ENCODE measurements at regions not wholly inside any gene's neighbourhood (a gene's known extent, or its start where the extent isn't known, plus 50 kb on each side); places are given as distances from the start of the nearest gene placed in this dataset.

GRCh38 chr1:103424650-103425049 lies 100.8 kb upstream of the RNPC3 start:
- H3K4me1 ChIP-seq (ENCODE audit: control insufficient read depth, insufficient read depth, low read length): no peaks in the 10 kb centered on the region
- no peaks in the 10 kb centered on the region for H3K36me3 ChIP-seq (ENCODE audit: control insufficient read depth, insufficient read depth, low read length)
- no peak overlapping the region for H3K4me3 ChIP-seq (ENCODE audit: low read depth, low read length)
- H3K9ac ChIP-seq (ENCODE audit: low read length): no peak overlapping the region
- no peaks in the 10 kb centered on the region for H3K27me3 ChIP-seq (ENCODE audit: control insufficient read depth, insufficient read depth, low read length)
- no peak overlapping the region for H3K27ac ChIP-seq (ENCODE audit: low read depth, low read length)
- H3K9me3 ChIP-seq (ENCODE audit: control insufficient read depth, insufficient read depth, low read depth, low read length): no peaks in the 10 kb centered on the region

- no peak overlapping the region for H3K9ac ChIP-seq (ENCODE audit: low read length)
- no peaks in the 10 kb centered on the region for H3K36me3 ChIP-seq (ENCODE audit: control insufficient read depth, insufficient read depth, low read length)
- H3K4me1 ChIP-seq (ENCODE audit: control insufficient read depth, insufficient read depth, low read length): no peaks in the 10 kb centered on the region
- no peak overlapping the region for H3K27ac ChIP-seq (ENCODE audit: low read depth, low read length)
- H3K4me3 ChIP-seq (ENCODE audit: low read depth, low read length): no peak overlapping the region
- H3K9me3 ChIP-seq (ENCODE audit: control insufficient read depth, insufficient read depth, low read depth, low read length): no peaks in the 10 kb centered on the region
- no peaks in the 10 kb centered on the region for H3K27me3 ChIP-seq (ENCODE audit: control insufficient read depth, insufficient read depth, low read length)
Observed at GRCh38 chr1:103416681-103417286, 108.7 kb upstream of the RNPC3 start.

- no peaks in the 10 kb centered on the region for H3K27me3 ChIP-seq (ENCODE audit: control insufficient read depth, insufficient read depth, low read length)
- 0 out of 2 replicates have a peak, but pooled peaks cover 6% of the 10 kb centered on the region for H3K9me3 ChIP-seq (ENCODE audit: control insufficient read depth, insufficient read depth, low read depth, low read length)
- H3K27ac ChIP-seq (ENCODE audit: low read depth, low read length): no peak overlapping the region
- no peaks in the 10 kb centered on the region for H3K4me1 ChIP-seq (ENCODE audit: control insufficient read depth, insufficient read depth, low read length)
- no peak overlapping the region for H3K9ac ChIP-seq (ENCODE audit: low read length)
- no peaks in the 10 kb centered on the region for H3K36me3 ChIP-seq (ENCODE audit: control insufficient read depth, insufficient read depth, low read length)
- H3K4me3 ChIP-seq (ENCODE audit: low read depth, low read length): no peak overlapping the region
Observed at GRCh38 chr1:103387898-103388297, 137.6 kb upstream of the RNPC3 start.

- H3K36me3 ChIP-seq (ENCODE audit: control insufficient read depth, insufficient read depth, low read length): no peaks in the 10 kb centered on the region
- no peak overlapping the region for H3K27ac ChIP-seq (ENCODE audit: low read depth, low read length)
- H3K27me3 ChIP-seq (ENCODE audit: control insufficient read depth, insufficient read depth, low read length): no peaks in the 10 kb centered on the region
- no peaks in the 10 kb centered on the region for H3K4me1 ChIP-seq (ENCODE audit: control insufficient read depth, insufficient read depth, low read length)
- peaks cover 4% of the 10 kb centered on the region; the same call in 1 of the 2 replicates for H3K9me3 ChIP-seq (ENCODE audit: control insufficient read depth, insufficient read depth, low read depth, low read length)
- no peak overlapping the region for H3K4me3 ChIP-seq (ENCODE audit: low read depth, low read length)
- H3K9ac ChIP-seq (ENCODE audit: low read length): no peak overlapping the region
Observed at GRCh38 chr1:103373991-103374390, 151.5 kb upstream of the RNPC3 start.

- Histone ChIP-seq H3K27ac (ENCODE audit: low read depth, low read length) (no peak overlapping the region), H3K9me3 (ENCODE audit: control insufficient read depth, insufficient read depth, low read depth, low read length) (peaks cover 4% of the 10 kb centered on the region; the same call in 1 of the 2 replicates), H3K4me3 (ENCODE audit: low read depth, low read length) (no peak overlapping the region), H3K27me3 (ENCODE audit: control insufficient read depth, insufficient read depth, low read length) (no peaks in the 10 kb centered on the region), H3K9ac (ENCODE audit: low read length) (no peak overlapping the region), H3K4me1 (ENCODE audit: control insufficient read depth, insufficient read depth, low read length) (no peaks in the 10 kb centered on the region), H3K36me3 (ENCODE audit: control insufficient read depth, insufficient read depth, low read length) (no peaks in the 10 kb centered on the region)
Observed at GRCh38 chr1:103372866-103373265, 152.6 kb upstream of the RNPC3 start.

GRCh38 chr1:103371234-103371633 lies 154.3 kb upstream of the RNPC3 start:
- no peaks in the 10 kb centered on the region for H3K27me3 ChIP-seq (ENCODE audit: control insufficient read depth, insufficient read depth, low read length)
- no peaks in the 10 kb centered on the region for H3K36me3 ChIP-seq (ENCODE audit: control insufficient read depth, insufficient read depth, low read length)
- H3K4me1 ChIP-seq (ENCODE audit: control insufficient read depth, insufficient read depth, low read length): no peaks in the 10 kb centered on the region
- H3K9me3 ChIP-seq (ENCODE audit: control insufficient read depth, insufficient read depth, low read depth, low read length): no peaks in the 10 kb centered on the region
- no peak overlapping the region for H3K9ac ChIP-seq (ENCODE audit: low read length)
- H3K27ac ChIP-seq (ENCODE audit: low read depth, low read length): no peak overlapping the region
- H3K4me3 ChIP-seq (ENCODE audit: low read depth, low read length): no peak overlapping the region

GRCh38 chr1:103367186-103367585 lies 158.3 kb upstream of the RNPC3 start:
- Histone ChIP-seq H3K4me3 (ENCODE audit: low read depth, low read length) (no peak overlapping the region), H3K4me1 (ENCODE audit: control insufficient read depth, insufficient read depth, low read length) (no peaks in the 10 kb centered on the region), H3K27ac (ENCODE audit: low read depth, low read length) (no peak overlapping the region), H3K27me3 (ENCODE audit: control insufficient read depth, insufficient read depth, low read length) (no peaks in the 10 kb centered on the region), H3K9ac (ENCODE audit: low read length) (no peak overlapping the region), H3K36me3 (ENCODE audit: control insufficient read depth, insufficient read depth, low read length) (no peaks in the 10 kb centered on the region), H3K9me3 (ENCODE audit: control insufficient read depth, insufficient read depth, low read depth, low read length) (no peaks in the 10 kb centered on the region)

GRCh38 chr1:103365860-103366569 lies 159.5 kb upstream of the RNPC3 start:
- Histone ChIP-seq H3K9ac (ENCODE audit: low read length) (no peak overlapping the region), H3K4me1 (ENCODE audit: control insufficient read depth, insufficient read depth, low read length) (no peaks in the 10 kb centered on the region), H3K4me3 (ENCODE audit: low read depth, low read length) (no peak overlapping the region), H3K36me3 (ENCODE audit: control insufficient read depth, insufficient read depth, low read length) (no peaks in the 10 kb centered on the region), H3K27ac (ENCODE audit: low read depth, low read length) (no peak overlapping the region), H3K27me3 (ENCODE audit: control insufficient read depth, insufficient read depth, low read length) (no peaks in the 10 kb centered on the region), H3K9me3 (ENCODE audit: control insufficient read depth, insufficient read depth, low read depth, low read length) (no peaks in the 10 kb centered on the region)

GRCh38 chr1:103363008-103363365 lies 162.5 kb upstream of the RNPC3 start:
- Histone ChIP-seq H3K9ac (ENCODE audit: low read length) (no peak overlapping the region), H3K9me3 (ENCODE audit: control insufficient read depth, insufficient read depth, low read depth, low read length) (no peaks in the 10 kb centered on the region), H3K36me3 (ENCODE audit: control insufficient read depth, insufficient read depth, low read length) (no peaks in the 10 kb centered on the region), H3K4me3 (ENCODE audit: low read depth, low read length) (no peak overlapping the region), H3K27ac (ENCODE audit: low read depth, low read length) (no peak overlapping the region), H3K27me3 (ENCODE audit: control insufficient read depth, insufficient read depth, low read length) (no peaks in the 10 kb centered on the region), H3K4me1 (ENCODE audit: control insufficient read depth, insufficient read depth, low read length) (no peaks in the 10 kb centered on the region)

GRCh38 chr1:103362348-103363007 lies 163.0 kb upstream of the RNPC3 start:
- no peak overlapping the region for H3K27ac ChIP-seq (ENCODE audit: low read depth, low read length)
- H3K4me1 ChIP-seq (ENCODE audit: control insufficient read depth, insufficient read depth, low read length): no peaks in the 10 kb centered on the region
- H3K27me3 ChIP-seq (ENCODE audit: control insufficient read depth, insufficient read depth, low read length): no peaks in the 10 kb centered on the region
- no peak overlapping the region for H3K4me3 ChIP-seq (ENCODE audit: low read depth, low read length)
- no peak overlapping the region for H3K9ac ChIP-seq (ENCODE audit: low read length)
- H3K9me3 ChIP-seq (ENCODE audit: control insufficient read depth, insufficient read depth, low read depth, low read length): no peaks in the 10 kb centered on the region
- H3K36me3 ChIP-seq (ENCODE audit: control insufficient read depth, insufficient read depth, low read length): no peaks in the 10 kb centered on the region

- Histone ChIP-seq H3K27ac (ENCODE audit: low read depth, low read length) (no peak overlapping the region), H3K4me3 (ENCODE audit: low read depth, low read length) (no peak overlapping the region), H3K27me3 (ENCODE audit: control insufficient read depth, insufficient read depth, low read length) (no peaks in the 10 kb centered on the region), H3K9ac (ENCODE audit: low read length) (no peak overlapping the region), H3K9me3 (ENCODE audit: control insufficient read depth, insufficient read depth, low read depth, low read length) (no peaks in the 10 kb centered on the region), H3K36me3 (ENCODE audit: control insufficient read depth, insufficient read depth, low read length) (no peaks in the 10 kb centered on the region), H3K4me1 (ENCODE audit: control insufficient read depth, insufficient read depth, low read length) (no peaks in the 10 kb centered on the region)
Observed at GRCh38 chr1:103353391-103353790, 172.1 kb upstream of the RNPC3 start.
